ENCODE measurements at regions not wholly inside any gene's neighbourhood (a gene's known extent, or its start where the extent isn't known, plus 50 kb on each side); places are given as distances from the start of the nearest gene placed in this dataset.

- ATAC-seq (no peak), DNase-seq (ENCODE audit: low spot score in 2 of 2) (no peak)
- H3K4me1 Mint-ChIP-seq: peaks cover 6% of the 10 kb centered on the region
- no peak overlapping the region for H3K27ac Mint-ChIP-seq
- H3K36me3 Mint-ChIP-seq: no peaks in the 10 kb centered on the region
- no peak overlapping the region for H3K4me3 Mint-ChIP-seq
- peaks cover 6% of the 10 kb centered on the region for H3K9me3 Mint-ChIP-seq
Observed at GRCh38 chr17:77729587-77729986, 228.9 kb upstream of the TNRC6C start.

GRCh38 chr17:77730376-77730775 lies 228.1 kb upstream of the TNRC6C start:
- Mint-ChIP-seq H3K36me3 (no peaks in the 10 kb centered on the region), H3K9me3 (peaks cover 6% of the 10 kb centered on the region), H3K4me1 (peaks cover 6% of the 10 kb centered on the region), H3K27ac (no peak overlapping the region), H3K4me3 (no peak overlapping the region)
- ATAC-seq (no peak), DNase-seq (ENCODE audit: low spot score in 2 of 2) (no peak)

GRCh38 chr17:77733576-77734296 lies 224.8 kb upstream of the TNRC6C start:
- no peak for DNase-seq (ENCODE audit: low spot score in 2 of 2)
- H3K27ac Mint-ChIP-seq: no peak overlapping the region
- no peaks in the 10 kb centered on the region for H3K36me3 Mint-ChIP-seq
- H3K9me3 Mint-ChIP-seq: peaks cover 6% of the 10 kb centered on the region
- H3K4me3 Mint-ChIP-seq: no peak overlapping the region
- ATAC-seq: no peak
- no peaks in the 10 kb centered on the region for H3K4me1 Mint-ChIP-seq

GRCh38 chr17:77734371-77735080 lies 224.0 kb upstream of the TNRC6C start:
- Mint-ChIP-seq H3K36me3 (no peaks in the 10 kb centered on the region), H3K4me3 (no peak overlapping the region), H3K4me1 (no peaks in the 10 kb centered on the region), H3K9me3 (peaks cover 6% of the 10 kb centered on the region), H3K27ac (no peak overlapping the region)
- DNase-seq (ENCODE audit: low spot score in 2 of 2) (no peak), ATAC-seq (no peak)

GRCh38 chr17:77735081-77735565 lies 223.4 kb upstream of the TNRC6C start:
- peaks cover 6% of the 10 kb centered on the region for H3K9me3 Mint-ChIP-seq
- H3K36me3 Mint-ChIP-seq: no peaks in the 10 kb centered on the region
- no peak overlapping the region for H3K27ac Mint-ChIP-seq
- DNase-seq (ENCODE audit: low spot score in 2 of 2) (no peak), ATAC-seq (no peak)
- no peaks in the 10 kb centered on the region for H3K4me1 Mint-ChIP-seq
- H3K4me3 Mint-ChIP-seq: no peak overlapping the region

GRCh38 chr17:77735566-77736198 lies 222.8 kb upstream of the TNRC6C start:
- Mint-ChIP-seq H3K36me3 (no peaks in the 10 kb centered on the region), H3K27ac (no peak overlapping the region), H3K4me1 (no peaks in the 10 kb centered on the region), H3K4me3 (no peak overlapping the region), H3K9me3 (peaks cover 6% of the 10 kb centered on the region)
- ATAC-seq (no peak), DNase-seq (ENCODE audit: low spot score in 2 of 2) (no peak)

- peaks cover 6% of the 10 kb centered on the region for H3K9me3 Mint-ChIP-seq
- no peak overlapping the region for H3K27ac Mint-ChIP-seq
- DNase-seq (ENCODE audit: low spot score in 2 of 2): no peak
Observed at GRCh38 chr17:77736199-77736585, 222.3 kb upstream of the TNRC6C start.

GRCh38 chr17:77736721-77737120 lies 221.8 kb upstream of the TNRC6C start:
- DNase-seq (ENCODE audit: low spot score in 2 of 2) (no peak), ATAC-seq (no peak)
- Mint-ChIP-seq H3K4me1 (no peaks in the 10 kb centered on the region), H3K27ac (no peak overlapping the region), H3K9me3 (peaks cover 6% of the 10 kb centered on the region), H3K36me3 (no peaks in the 10 kb centered on the region), H3K4me3 (no peak overlapping the region)

More at GRCh38 chr17:77736199-77736585, 222.3 kb upstream of the TNRC6C start:
- no peaks in the 10 kb centered on the region for H3K4me1 Mint-ChIP-seq
- no peak for ATAC-seq
- H3K36me3 Mint-ChIP-seq: no peaks in the 10 kb centered on the region
- no peak overlapping the region for H3K4me3 Mint-ChIP-seq

- no peak for ATAC-seq
- no peak for DNase-seq (ENCODE audit: low spot score in 2 of 2)
- no peaks in the 10 kb centered on the region for H3K36me3 Mint-ChIP-seq
- H3K27ac Mint-ChIP-seq: no peak overlapping the region
- peaks cover 2% of the 10 kb centered on the region for H3K9me3 Mint-ChIP-seq
- H3K4me1 Mint-ChIP-seq: no peaks in the 10 kb centered on the region
- H3K4me3 Mint-ChIP-seq: no peak overlapping the region
Observed at GRCh38 chr17:77737442-77738265, 220.8 kb upstream of the TNRC6C start.

- H3K9me3 Mint-ChIP-seq: no peaks in the 10 kb centered on the region
- H3K4me1 Mint-ChIP-seq: no peaks in the 10 kb centered on the region
- no peak overlapping the region for H3K27ac Mint-ChIP-seq
- no peak overlapping the region for H3K4me3 Mint-ChIP-seq
- no peaks in the 10 kb centered on the region for H3K36me3 Mint-ChIP-seq
- no peak for ATAC-seq
- DNase-seq (ENCODE audit: low spot score in 2 of 2): no peak
Observed at GRCh38 chr17:77738751-77739531, 219.6 kb upstream of the TNRC6C start.

GRCh38 chr17:77740481-77740880 lies 218.0 kb upstream of the TNRC6C start:
- ATAC-seq (no peak), DNase-seq (ENCODE audit: low spot score in 2 of 2) (no peak)
- H3K9me3 Mint-ChIP-seq: no peaks in the 10 kb centered on the region
- H3K4me3 Mint-ChIP-seq: no peak overlapping the region
- H3K27ac Mint-ChIP-seq: no peak overlapping the region
- no peaks in the 10 kb centered on the region for H3K36me3 Mint-ChIP-seq
- H3K4me1 Mint-ChIP-seq: no peaks in the 10 kb centered on the region

GRCh38 chr17:77741109-77741508 lies 217.4 kb upstream of the TNRC6C start:
- ATAC-seq: no peak
- peak; percentile 36 to 64 for DNase-seq (ENCODE audit: low spot score in 2 of 2)
- H3K27ac Mint-ChIP-seq: no peak overlapping the region

GRCh38 chr17:77742579-77742978 lies 215.9 kb upstream of the TNRC6C start:
- DNase-seq (ENCODE audit: low spot score in 2 of 2): no peak
- Mint-ChIP-seq H3K36me3 (no peaks in the 10 kb centered on the region), H3K4me1 (no peaks in the 10 kb centered on the region), H3K4me3 (no peak overlapping the region), H3K9me3 (no peaks in the 10 kb centered on the region), H3K27ac (no peak overlapping the region)
- no peak for ATAC-seq

More at GRCh38 chr17:77741109-77741508, 217.4 kb upstream of the TNRC6C start:
- no peaks in the 10 kb centered on the region for H3K4me1 Mint-ChIP-seq
- H3K4me3 Mint-ChIP-seq: no peak overlapping the region
- no peaks in the 10 kb centered on the region for H3K9me3 Mint-ChIP-seq
- H3K36me3 Mint-ChIP-seq: no peaks in the 10 kb centered on the region

All from stimulated activated effector memory CD8-positive, alpha-beta T cell treated with anti-CD3 and anti-CD28 coated beads, Interleukin-12 subunit alpha, Interleukin-12 subunit beta, amount 100 ng/mL, for 72 hours (primary cell).